Endothelial cell of umbilical vein (primary cell): ENCODE measurements at regions not wholly inside any gene's neighbourhood (a gene's known extent, or its start where the extent isn't known, plus 50 kb on each side); places are given as distances from the start of the nearest gene placed in this dataset.

Source experiments
- BruUV-seq: library from RNA; stranded (reverse); fragments of 400-500 nt; replicated peaks from 2 replicates; lab custom pipeline; 2021; lab: Mats Ljungman, UMichigan
- CTCF ChIA-PET: fragments of 300-600, 350-600 bp; sonication (Branson Sonifier 250); formaldehyde crosslinking; loops from one replicate; lab custom pipeline; 2021; ENCODE audit warnings: antibody characterized with exemption, inconsistent platforms; lab: Charles Lee
- POLR2A ChIA-PET: fragments of 300-600, 350-600 bp; sonication (Branson Sonifier 250); formaldehyde crosslinking; loops from one replicate; lab custom pipeline; 2021; ENCODE audit warnings: antibody characterized with exemption, inconsistent platforms; lab: Charles Lee
- DNase-seq: peaks from one replicate; pipeline ENCODE4 v3.0.0-alpha.2; 2011; ENCODE audit warnings: low read depth, low spot score
- FAIRE-seq: peaks from 2 replicates; lab custom pipeline; 2011; peaks lifted over from hg19 to GRCh38; lab: Jason Lieb, UNC
- H2AFZ ChIP-seq: 2 replicates; pipeline ENCODE4 v1.6.0; 2012; ENCODE audit warnings: low read depth, low read length, control low read depth, inconsistent platforms
- H3K27ac ChIP-seq: 2 replicates; pipeline ENCODE4 v1.5.1; 2011; ENCODE audit warnings: low read depth, mild to moderate bottlenecking, control low read depth, low read length, moderate library complexity; ENCODE audit not compliant: insufficient read depth
- H3K27me3 ChIP-seq, 2 experiments: 2 replicates each; pipeline versions ENCODE4 v1.6.0 to v1.6.1; 2011; ENCODE audit warnings: low read length in 2 of 2, mixed read lengths in 1 of 2; ENCODE audit not compliant: control insufficient read depth in 2 of 2, insufficient read depth in 2 of 2
- H3K36me3 ChIP-seq, 2 experiments: 2 replicates in 1 of 2; 3 replicates in 1 of 2; pipeline ENCODE4 v1.5.1; 2011; ENCODE audit warnings: low read length in 2 of 2, mild to moderate bottlenecking in 1 of 2, moderate library complexity in 1 of 2; ENCODE audit not compliant: control insufficient read depth in 2 of 2, insufficient read depth in 2 of 2; ENCODE audit errors: extremely low read depth in 1 of 2
- H3K4me1 ChIP-seq: 3 replicates; pipeline ENCODE4 v1.5.1; 2011; ENCODE audit warnings: mild to moderate bottlenecking, low read length; ENCODE audit not compliant: control insufficient read depth, insufficient read depth; ENCODE audit errors: extremely low read depth
- H3K4me2 ChIP-seq: 2 replicates; pipeline ENCODE4 v1.6.1; 2011; ENCODE audit warnings: low read length, control low read depth, mixed read lengths; ENCODE audit not compliant: insufficient read depth
- H3K4me3 ChIP-seq, 3 experiments: fragments of 200-600 bp in 1 of 3; sonication (generic), shearing (Covaris generic) in 1 of 3; replicated peaks in 1 of 3; 2 replicates each; pipeline ENCODE4 v1.5.1; 2011 to 2016; ENCODE audit warnings: control low read depth in 3 of 3, low read length in 3 of 3, mild to moderate bottlenecking in 2 of 3, inconsistent platforms in 1 of 3, low read depth in 1 of 3, moderate library complexity in 1 of 3; ENCODE audit not compliant: insufficient read depth in 1 of 3
- H3K79me2 ChIP-seq: 2 replicates; pipeline ENCODE4 v1.6.0; 2012; ENCODE audit warnings: low read length, inconsistent platforms; ENCODE audit not compliant: control insufficient read depth, insufficient read depth
- H3K9ac ChIP-seq: replicated peaks from 2 replicates; pipeline ENCODE3; 2011; ENCODE audit warnings: low read length, control low read depth; ENCODE audit not compliant: insufficient read depth; ENCODE audit errors: extremely low read depth
- H3K9me1 ChIP-seq: replicated peaks from 3 replicates; pipeline ENCODE4 v1.6.0; 2011; ENCODE audit warnings: mild to moderate bottlenecking, low read length; ENCODE audit not compliant: control insufficient read depth, insufficient read depth; ENCODE audit errors: extremely low read depth
- H3K9me3 ChIP-seq: replicated peaks from 2 replicates; pipeline ENCODE4 v1.5.1; 2012; ENCODE audit warnings: low read length, inconsistent platforms; ENCODE audit not compliant: control insufficient read depth, insufficient read depth
- H4K20me1 ChIP-seq: replicated peaks from 2 replicates; pipeline ENCODE3; 2011; ENCODE audit warnings: mild to moderate bottlenecking, low read length; ENCODE audit not compliant: control insufficient read depth, insufficient read depth; ENCODE audit errors: extremely low read depth
- EZH2 ChIP-seq: IDR thresholded peaks from 2 replicates; pipeline ENCODE4 v1.6.1; 2012; ENCODE audit warnings: borderline replicate concordance, low read depth, mild to moderate bottlenecking, moderate library complexity, low read length, inconsistent platforms; ENCODE audit not compliant: severe bottlenecking
- FOS ChIP-seq: IDR thresholded peaks from 2 replicates; pipeline ENCODE4 v1.6.1; 2011; ENCODE audit warnings: mild to moderate bottlenecking, low read length, moderate library complexity, borderline replicate concordance; ENCODE audit not compliant: insufficient read depth
- GATA2 ChIP-seq: IDR thresholded peaks from 2 replicates; pipeline ENCODE4 v1.7.0; 2011; ENCODE audit warnings: low read depth, mild to moderate bottlenecking, moderate library complexity, mixed read lengths, low read length; ENCODE audit not compliant: insufficient read length, insufficient read depth
- JUN ChIP-seq: IDR thresholded peaks from 2 replicates; pipeline ENCODE4 v1.6.1; 2011; ENCODE audit warnings: borderline replicate concordance, low read depth; ENCODE audit not compliant: insufficient read length, insufficient read depth
- MYC ChIP-seq: IDR thresholded peaks from one replicate; pipeline ENCODE4 v1.6.1; 2011; ENCODE audit warnings: mild to moderate bottlenecking, low read depth, low read length
- POLR2A ChIP-seq: IDR thresholded peaks from 2 replicates; pipeline ENCODE4 v1.6.1; 2012; ENCODE audit warnings: low read depth, mild to moderate bottlenecking, control low read depth, low read length
- POLR2AphosphoS5 ChIP-seq: IDR thresholded peaks from 2 replicates; pipeline ENCODE4 v1.6.1; 2012; ENCODE audit warnings: low read depth, mild to moderate bottlenecking, control low read depth, low read length, moderate library complexity; ENCODE audit not compliant: insufficient read depth
- dilution Hi-C: fragments of 300-500 bp; cut with MboI; formaldehyde crosslinking; loops from one replicate; pipeline ENCODE4 v1.15.0; 2019; ENCODE audit warnings: low sequenced_read_pairs; ENCODE audit not compliant: extremely low pct_ligation_motif_present
- intact Hi-C: fragments of 100-400 bp; cut with micrococcal nuclease; formaldehyde crosslinking; loops from one replicate; pipeline ENCODE4 v1.10.0; 2022
- TF ChIP-seq, protein P1 (sequence below), 2 donors: IDR thresholded peaks; 1 replicate in 1 of 2; 2 replicates in 1 of 2; pipeline ENCODE4 v1.5.1; 2011; ENCODE audit warnings: low read length in 2 of 2, mild to moderate bottlenecking in 2 of 2, moderate library complexity in 2 of 2, control low read depth in 1 of 2, inconsistent platforms in 1 of 2, low read depth in 1 of 2; ENCODE audit not compliant: insufficient read depth in 1 of 2; ENCODE audit errors: extremely low read depth in 1 of 2
- TF ChIP-seq, protein P2 (sequence below): IDR thresholded peaks from 2 replicates; pipeline ENCODE4 v1.6.1; 2011; ENCODE audit not compliant: insufficient read depth, insufficient read length

DNA sequence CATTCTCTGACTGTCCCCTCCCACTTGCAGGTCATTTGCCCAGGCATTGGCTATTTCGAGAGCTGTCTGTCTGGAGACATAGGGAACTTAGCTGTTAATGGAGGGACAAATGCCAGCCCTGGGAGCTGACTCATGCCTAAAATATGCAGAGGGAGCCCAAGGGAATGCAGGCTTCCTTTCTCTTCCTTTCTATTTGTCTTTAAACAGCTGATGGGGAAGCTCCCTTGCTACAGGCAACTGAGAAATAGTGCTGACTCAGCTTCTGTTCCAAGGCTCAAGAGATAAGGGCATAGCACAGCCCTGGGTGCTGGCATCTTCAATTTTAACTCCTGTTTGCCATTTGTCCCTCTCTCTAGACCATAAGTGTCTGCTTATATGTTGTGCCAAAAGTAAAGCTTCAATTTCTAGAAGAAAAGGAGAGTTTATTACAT, 82.7 kb upstream of the C1GALT1 start:
- Histone ChIP-seq H2AFZ (peak overlapping the region; percentile 81), H3K4me2 (peak overlapping the region; percentile 43), H3K36me3 (no peaks in the 10 kb centered on the region), H3K9ac (no peak overlapping the region), H3K4me1 (peaks cover 15% of the 10 kb centered on the region), H3K27ac (peak overlapping the region; percentile 33), H3K27me3 (no peaks in the 10 kb centered on the region), H3K79me2 (no peaks in the 10 kb centered on the region), H3K9me3 (no peaks in the 10 kb centered on the region), H4K20me1 (no peaks in the 10 kb centered on the region), H3K9me1 (no peaks in the 10 kb centered on the region), H3K4me3 (no peak overlapping the region)
- TF ChIP-seq GATA2, result no peak
- no peak for TF ChIP-seq POLR2A
- no peak for TF ChIP-seq MYC
- peak; percentile 89 for TF ChIP-seq JUN
- TF ChIP-seq POLR2AphosphoS5, result peak; percentile 72
- TF ChIP-seq, protein P1, sequence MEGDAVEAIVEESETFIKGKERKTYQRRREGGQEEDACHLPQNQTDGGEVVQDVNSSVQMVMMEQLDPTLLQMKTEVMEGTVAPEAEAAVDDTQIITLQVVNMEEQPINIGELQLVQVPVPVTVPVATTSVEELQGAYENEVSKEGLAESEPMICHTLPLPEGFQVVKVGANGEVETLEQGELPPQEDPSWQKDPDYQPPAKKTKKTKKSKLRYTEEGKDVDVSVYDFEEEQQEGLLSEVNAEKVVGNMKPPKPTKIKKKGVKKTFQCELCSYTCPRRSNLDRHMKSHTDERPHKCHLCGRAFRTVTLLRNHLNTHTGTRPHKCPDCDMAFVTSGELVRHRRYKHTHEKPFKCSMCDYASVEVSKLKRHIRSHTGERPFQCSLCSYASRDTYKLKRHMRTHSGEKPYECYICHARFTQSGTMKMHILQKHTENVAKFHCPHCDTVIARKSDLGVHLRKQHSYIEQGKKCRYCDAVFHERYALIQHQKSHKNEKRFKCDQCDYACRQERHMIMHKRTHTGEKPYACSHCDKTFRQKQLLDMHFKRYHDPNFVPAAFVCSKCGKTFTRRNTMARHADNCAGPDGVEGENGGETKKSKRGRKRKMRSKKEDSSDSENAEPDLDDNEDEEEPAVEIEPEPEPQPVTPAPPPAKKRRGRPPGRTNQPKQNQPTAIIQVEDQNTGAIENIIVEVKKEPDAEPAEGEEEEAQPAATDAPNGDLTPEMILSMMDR (IDR thresholded peaks at IDR 0.05; ENCODE audit: extremely low read depth in 1 of 2, insufficient read depth in 1 of 2, low read depth in 1 of 2, low read length in 2 of 2), result no peak
- no peak for TF ChIP-seq EZH2
- TF ChIP-seq FOS, result peak; percentile 93
- TF ChIP-seq, protein P2, sequence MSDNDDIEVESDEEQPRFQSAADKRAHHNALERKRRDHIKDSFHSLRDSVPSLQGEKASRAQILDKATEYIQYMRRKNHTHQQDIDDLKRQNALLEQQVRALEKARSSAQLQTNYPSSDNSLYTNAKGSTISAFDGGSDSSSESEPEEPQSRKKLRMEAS, result no peak
- ChIA-PET CTCF (interaction anchor here (0.6 to 1.6 kb wide), 12 partner anchors 9 to 1197 kb away, joined by 3 to 14 read pairs (median 3); partner anchors contain the start of gene C1GALT1), POLR2A (interaction anchor here (0.7 to 1.0 kb wide), 2 partner anchors 82 to 1078 kb away, joined by 3 to 4 read pairs; partner anchors contain the start of gene C1GALT1)
- intact Hi-C loops, result loop anchor here (1.0 to 5.0 kb wide), 5 partner anchors 83 to 1198 kb away; partner anchors contain the start of gene C1GALT1
- dilution Hi-C loops, result no loop called here
- peak; percentile 97 for DNase-seq
- FAIRE-seq, result peak; percentile 99
- no TSS peak for BruUV-seq
